ENCODE measurements at regions not wholly inside any gene's neighbourhood (a gene's known extent, or its start where the extent isn't known, plus 50 kb on each side); places are given as distances from the start of the nearest gene placed in this dataset.

DNA sequence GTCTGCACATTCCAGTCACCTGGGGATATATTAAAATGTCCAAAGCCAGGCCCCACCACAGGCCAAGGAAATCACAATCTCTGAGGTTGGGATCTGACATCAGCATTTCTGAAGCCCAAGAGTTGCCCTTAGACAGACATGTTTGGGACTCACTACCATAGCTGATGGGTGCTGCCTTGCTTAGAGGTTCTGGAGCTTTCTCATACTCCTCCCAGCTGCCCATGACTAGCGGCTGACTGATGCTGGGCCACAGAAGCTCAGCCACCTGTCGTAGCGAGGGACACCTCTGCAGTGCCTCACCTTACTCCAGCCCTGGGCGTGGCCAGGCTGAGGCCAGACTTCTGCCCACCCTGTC is 58.8 kb upstream of the XCR1 start:
- TF ChIP-seq, protein P1, sequence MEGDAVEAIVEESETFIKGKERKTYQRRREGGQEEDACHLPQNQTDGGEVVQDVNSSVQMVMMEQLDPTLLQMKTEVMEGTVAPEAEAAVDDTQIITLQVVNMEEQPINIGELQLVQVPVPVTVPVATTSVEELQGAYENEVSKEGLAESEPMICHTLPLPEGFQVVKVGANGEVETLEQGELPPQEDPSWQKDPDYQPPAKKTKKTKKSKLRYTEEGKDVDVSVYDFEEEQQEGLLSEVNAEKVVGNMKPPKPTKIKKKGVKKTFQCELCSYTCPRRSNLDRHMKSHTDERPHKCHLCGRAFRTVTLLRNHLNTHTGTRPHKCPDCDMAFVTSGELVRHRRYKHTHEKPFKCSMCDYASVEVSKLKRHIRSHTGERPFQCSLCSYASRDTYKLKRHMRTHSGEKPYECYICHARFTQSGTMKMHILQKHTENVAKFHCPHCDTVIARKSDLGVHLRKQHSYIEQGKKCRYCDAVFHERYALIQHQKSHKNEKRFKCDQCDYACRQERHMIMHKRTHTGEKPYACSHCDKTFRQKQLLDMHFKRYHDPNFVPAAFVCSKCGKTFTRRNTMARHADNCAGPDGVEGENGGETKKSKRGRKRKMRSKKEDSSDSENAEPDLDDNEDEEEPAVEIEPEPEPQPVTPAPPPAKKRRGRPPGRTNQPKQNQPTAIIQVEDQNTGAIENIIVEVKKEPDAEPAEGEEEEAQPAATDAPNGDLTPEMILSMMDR (conservative IDR thresholded peaks at IDR 0.05): no peak
- TF ChIP-seq ZFX (IDR thresholded peaks at IDR 0.05): no peak
